ENCODE measurements at regions not wholly inside any gene's neighbourhood (a gene's known extent, or its start where the extent isn't known, plus 50 kb on each side); places are given as distances from the start of the nearest gene placed in this dataset.
"Not testable (repeated sequence)": the region's sequence is repeated elsewhere in the genome, so short reads cannot be mapped to it uniquely, and the experiment has no call there.

- DNase-seq (ENCODE audit: low read depth in 2 of 2) = no peak
Measured at GRCh38 chr3:98644168-98644567, 50.8 kb upstream of the CPOX start.

DNA sequence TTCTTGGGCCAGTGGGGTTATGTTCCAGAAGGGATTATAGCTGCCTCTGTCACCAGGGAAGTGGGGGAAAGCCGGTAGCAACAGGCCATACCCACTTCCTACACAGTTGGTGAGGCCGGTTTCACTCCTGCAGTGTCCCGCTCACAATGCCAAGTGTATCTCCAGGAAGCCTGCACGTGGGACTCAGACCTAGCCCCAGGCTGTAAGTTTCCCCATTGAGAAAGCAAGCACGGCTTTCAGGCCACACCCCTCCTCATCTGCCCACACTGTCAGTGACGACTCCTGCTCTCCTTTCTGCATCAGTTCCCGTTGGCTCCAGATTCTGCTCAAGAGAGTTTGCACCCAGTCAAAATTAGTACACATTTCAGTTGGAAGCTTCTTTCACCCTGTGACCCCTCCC, 51.6 kb upstream of the CPOX start:
- DNase-seq (ENCODE audit: low read depth in 2 of 2) = no peak

- no peak for DNase-seq (ENCODE audit: low read depth in 2 of 2)
Measured at GRCh38 chr3:98646680-98647079, 53.3 kb upstream of the CPOX start.

GRCh38 chr3:98647197-98647596, 53.8 kb upstream of the CPOX start:
- DNase-seq (ENCODE audit: low read depth in 2 of 2) = no peak

DNA sequence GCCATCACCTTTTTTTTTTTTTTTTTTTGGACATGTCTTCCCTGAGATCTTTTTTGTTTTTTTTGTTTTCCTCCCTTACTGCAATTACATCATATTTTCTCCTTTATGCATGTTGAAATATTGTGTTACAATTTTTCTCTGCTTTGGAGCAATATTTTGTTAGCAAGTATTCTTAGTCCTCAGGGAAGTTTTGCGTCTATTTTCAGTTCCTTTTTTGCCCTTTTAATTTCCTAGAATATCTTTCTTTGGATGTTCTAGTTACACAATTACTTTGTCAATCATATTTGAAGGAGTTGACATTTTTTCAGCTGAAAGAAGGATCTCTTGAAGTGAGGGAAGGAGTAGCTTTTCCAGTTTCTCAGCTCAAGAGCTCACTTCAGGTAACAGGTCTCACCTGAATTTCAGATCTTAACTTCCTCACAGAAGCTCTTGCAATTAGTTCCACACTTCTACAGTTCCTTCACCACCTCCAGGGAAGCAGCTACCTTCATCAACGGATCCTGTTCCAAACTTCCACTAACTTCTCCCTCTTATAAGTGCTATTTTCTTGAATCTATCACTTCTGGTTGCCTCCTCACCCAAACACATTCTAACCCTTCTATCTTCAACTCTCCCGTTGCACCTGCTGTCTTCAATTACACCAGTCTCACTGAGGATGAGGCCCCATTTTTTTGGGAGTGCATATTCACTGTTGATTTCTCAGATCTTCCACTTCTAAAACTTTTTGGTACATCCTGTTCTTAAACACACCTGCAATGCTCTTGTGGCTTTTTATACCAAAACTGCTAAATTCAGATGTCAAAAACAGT, 57.8 kb upstream of the CPOX start:
- no peak for DNase-seq (ENCODE audit: low read depth in 2 of 2)

DNA sequence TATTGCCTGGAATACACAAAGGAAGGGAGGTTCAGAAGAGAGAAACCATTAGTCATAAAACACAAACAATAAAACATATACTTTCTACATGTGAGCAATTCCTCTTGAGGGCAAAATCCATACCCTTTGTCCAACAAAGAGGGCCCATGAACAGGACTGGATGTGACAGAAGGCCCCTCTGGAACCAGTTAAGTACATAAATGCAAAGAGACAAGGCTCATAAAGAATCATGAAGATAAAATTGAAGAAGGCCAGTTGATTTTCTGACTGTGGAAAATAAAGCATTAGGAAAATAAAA, 58.3 kb upstream of the CPOX start:
- no peak for DNase-seq (ENCODE audit: low read depth in 2 of 2)

DNA sequence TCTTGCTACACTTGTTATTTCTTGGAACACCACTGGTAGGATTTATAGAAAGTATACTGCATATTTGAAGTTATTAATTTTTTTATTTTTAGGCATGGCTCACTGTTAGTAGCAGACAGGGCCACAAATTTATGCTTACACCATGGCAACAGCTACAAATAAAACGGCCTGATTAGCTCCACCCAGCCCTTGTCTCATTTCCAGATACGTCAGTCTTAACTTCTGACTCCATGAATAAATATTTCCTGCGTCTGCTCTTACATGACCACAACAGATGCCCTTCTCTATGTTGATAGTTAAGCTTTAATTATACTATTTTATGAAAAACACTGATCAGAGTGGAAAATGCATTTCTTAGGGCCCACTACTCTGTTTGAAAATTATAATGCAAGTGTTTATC, 62.3 kb upstream of the CPOX start:
- DNase-seq (ENCODE audit: low read depth in 2 of 2) = no peak

GRCh38 chr3:98657457-98657856, 64.0 kb upstream of the CPOX start:
- DNase-seq (ENCODE audit: low read depth in 2 of 2) = peak in 1 of 2 donors; percentile 1

GRCh38 chr3:98662699-98663098, 69.3 kb upstream of the CPOX start:
- no peak for DNase-seq (ENCODE audit: low read depth in 2 of 2)

- DNase-seq (ENCODE audit: low read depth in 2 of 2) = no peak
Measured at GRCh38 chr3:98670020-98670419, 76.6 kb upstream of the CPOX start.

GRCh38 chr3:98679986-98680385, 83.2 kb upstream of the ST3GAL6 start:
- DNase-seq (ENCODE audit: low read depth in 2 of 2) = no peak

DNA sequence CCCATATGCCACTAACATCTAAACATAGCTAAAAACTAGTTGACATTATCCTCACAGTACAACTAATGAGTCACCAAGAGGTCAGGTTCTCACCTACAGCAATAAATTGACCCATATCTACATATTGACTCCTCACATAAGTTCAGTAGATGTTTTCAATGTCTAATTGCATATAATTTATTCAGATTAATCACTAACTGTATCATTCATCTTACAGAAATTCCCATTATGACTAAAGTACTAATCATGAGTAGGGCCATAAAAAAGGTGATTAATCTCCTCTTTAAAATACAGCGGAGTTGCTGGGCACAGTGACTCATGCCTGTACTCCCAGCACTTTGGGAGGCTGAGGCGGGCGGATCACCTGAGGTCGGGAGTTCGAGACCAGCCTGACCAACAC, 82.4 kb upstream of the ST3GAL6 start:
- no peak for DNase-seq (ENCODE audit: low read depth in 2 of 2)

DNA sequence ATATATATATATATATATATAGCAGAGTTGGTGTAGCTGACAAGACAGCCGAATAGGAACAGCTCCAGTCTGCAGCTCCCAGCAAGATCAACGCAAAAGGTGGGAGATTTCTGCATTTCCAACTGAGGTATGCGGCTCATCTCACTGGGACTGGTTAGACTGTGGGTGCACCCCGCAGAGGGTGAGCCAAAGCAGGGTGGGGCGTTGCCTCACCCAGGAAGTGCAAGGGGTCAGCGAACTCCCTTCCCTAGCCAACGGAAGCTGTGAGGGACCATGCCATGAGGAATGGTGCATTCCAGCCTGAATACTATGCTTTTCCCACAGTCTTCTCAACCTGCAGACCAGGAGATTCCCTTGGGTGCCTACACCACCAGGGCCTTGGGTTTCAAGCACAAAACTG, 81.7 kb upstream of the ST3GAL6 start:
- no peak for DNase-seq (ENCODE audit: low read depth in 2 of 2)

DNA sequence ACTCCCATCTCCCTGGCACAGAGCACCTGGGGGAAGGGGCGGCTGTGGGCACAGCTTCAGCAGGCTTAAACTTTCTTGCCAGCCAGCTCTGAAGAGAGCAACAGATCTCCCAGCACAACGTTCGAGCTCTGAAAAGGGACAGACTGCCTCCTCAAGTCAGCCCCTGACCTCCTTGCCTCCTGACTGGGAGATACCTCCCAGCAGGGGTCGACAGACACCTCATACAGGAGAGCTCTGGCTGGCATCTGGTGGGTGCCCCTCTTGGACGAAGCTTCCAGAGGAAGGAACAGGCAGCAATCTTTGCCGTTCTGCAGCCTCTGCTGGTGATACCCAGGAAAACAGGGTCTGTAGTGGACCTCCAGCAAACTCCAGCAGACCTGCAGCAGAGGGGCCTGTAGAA, 80.7 kb upstream of the ST3GAL6 start:
- not testable (repeated sequence) for DNase-seq (ENCODE audit: low read depth in 2 of 2)

DNA sequence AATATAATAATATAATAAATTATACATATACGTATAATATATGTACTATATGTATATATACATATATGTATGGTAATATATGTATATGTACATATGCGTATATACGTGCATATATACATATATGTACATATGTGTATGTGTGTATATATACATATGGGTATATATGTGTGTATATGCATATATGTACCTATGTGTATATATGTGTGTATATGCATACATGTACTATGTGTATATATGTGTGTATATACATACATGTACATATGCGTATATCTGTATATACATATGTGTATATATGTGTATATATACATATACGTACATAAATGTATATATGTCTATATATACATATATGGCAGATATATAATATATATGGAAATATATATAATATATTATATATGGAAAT, 74.8 kb upstream of the ST3GAL6 start:
- DNase-seq (ENCODE audit: low read depth in 2 of 2) = no peak

GRCh38 chr3:98690876-98691275, 72.3 kb upstream of the ST3GAL6 start:
- DNase-seq (ENCODE audit: low read depth in 2 of 2) = no peak

DNA sequence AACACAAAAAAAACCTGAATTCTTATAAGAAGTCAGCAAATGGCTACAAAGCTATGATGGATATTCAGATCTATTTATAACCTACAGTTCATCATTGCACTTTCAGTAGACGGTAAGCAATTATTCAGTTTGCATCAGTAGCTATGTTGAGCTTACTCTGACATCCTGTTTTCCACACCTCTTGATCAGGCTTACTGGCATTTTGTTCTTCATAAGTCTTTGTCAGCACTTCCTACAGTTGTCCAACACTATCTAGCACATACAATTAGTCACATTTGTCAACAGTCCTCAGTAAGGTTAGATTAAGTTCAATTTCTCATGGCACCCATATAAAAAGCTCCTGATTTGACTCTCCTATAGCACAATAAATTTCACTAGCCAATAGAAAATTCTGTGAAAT, 71.2 kb upstream of the ST3GAL6 start:
- no peak for DNase-seq (ENCODE audit: low read depth in 2 of 2)

- DNase-seq (ENCODE audit: low read depth in 2 of 2) = no peak
Measured at GRCh38 chr3:98692787-98693473, 70.2 kb upstream of the ST3GAL6 start.

GRCh38 chr3:98695796-98696195, 67.3 kb upstream of the ST3GAL6 start:
- no peak for DNase-seq (ENCODE audit: low read depth in 2 of 2)

- not testable (repeated sequence) for DNase-seq (ENCODE audit: low read depth in 2 of 2)
Measured at GRCh38 chr3:98696296-98696695, 66.8 kb upstream of the ST3GAL6 start.

GRCh38 chr3:98697225-98697624, 65.9 kb upstream of the ST3GAL6 start:
- DNase-seq (ENCODE audit: low read depth in 2 of 2) = no peak

GRCh38 chr3:98699132-98699531, 64.0 kb upstream of the ST3GAL6 start:
- DNase-seq (ENCODE audit: low read depth in 2 of 2) = no peak

DNA sequence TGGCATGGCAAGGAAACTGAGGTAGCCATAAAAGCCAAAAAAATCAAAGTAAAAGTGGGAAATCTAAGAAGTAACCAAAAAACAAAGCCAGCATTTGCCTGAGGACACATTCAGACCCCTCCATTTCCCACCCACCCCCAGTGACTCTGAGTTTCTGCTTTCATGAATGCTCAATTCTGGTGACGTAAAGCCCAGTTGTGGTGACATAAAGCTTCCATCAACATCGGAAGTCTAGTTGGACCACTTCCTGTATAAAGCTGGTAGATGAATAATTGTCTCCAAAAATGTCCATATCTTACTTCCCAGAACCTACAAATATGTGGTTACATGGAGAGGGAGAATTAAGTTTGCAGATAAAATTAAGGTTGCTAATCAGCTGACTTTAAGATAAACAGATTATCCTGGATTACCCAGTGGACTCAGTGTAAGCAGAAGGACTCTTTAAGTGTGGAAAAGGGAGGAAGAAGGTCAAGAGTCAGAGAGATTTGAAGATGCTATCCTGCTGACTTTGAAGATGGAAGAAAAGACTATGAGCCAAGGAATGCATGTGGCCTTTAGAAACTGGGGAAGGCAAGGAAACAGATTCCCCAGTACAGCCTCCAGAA, 62.0 kb upstream of the ST3GAL6 start:
- no peak for DNase-seq (ENCODE audit: low read depth in 2 of 2)
